ENCODE measurements at regions not wholly inside any gene's neighbourhood (a gene's known extent, or its start where the extent isn't known, plus 50 kb on each side); places are given as distances from the start of the nearest gene placed in this dataset.

DNA sequence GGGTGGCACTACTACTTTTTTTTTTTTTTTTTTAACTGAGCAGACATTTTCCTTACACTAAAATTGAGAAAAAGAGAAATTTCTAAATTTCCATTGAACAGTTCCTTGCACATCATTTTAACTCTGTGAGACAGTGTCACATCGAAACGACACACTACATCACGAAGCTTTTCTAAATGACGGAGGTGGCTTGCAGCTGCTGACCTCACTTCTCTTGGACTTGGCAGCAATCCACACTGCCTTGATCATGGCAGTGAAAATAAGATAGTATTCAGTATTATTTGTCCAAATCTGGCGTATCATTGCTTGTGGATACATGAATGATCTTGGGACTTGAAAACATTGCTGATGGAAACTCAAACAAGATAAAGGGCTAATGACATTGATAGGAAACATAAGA, 80.3 kb upstream of the CYYR1 start:
- no peaks in the 10 kb centered on the region for H3K9me3 Mint-ChIP-seq (ENCODE audit: unreplicated experiment)
- H3K36me3 Mint-ChIP-seq (ENCODE audit: low read depth, unreplicated experiment): no peaks in the 10 kb centered on the region
- H3K4me3 Mint-ChIP-seq (ENCODE audit: unreplicated experiment): no peak overlapping the region
- TF ChIP-seq CTCF (IDR thresholded peaks at IDR 0.05; ENCODE audit: unreplicated experiment): no peak
- no peak for DNase-seq (ENCODE audit: low spot score)
- no peak overlapping the region for H3K27ac Mint-ChIP-seq (ENCODE audit: unreplicated experiment)
- no peaks in the 10 kb centered on the region for H3K27me3 Mint-ChIP-seq (ENCODE audit: unreplicated experiment)
- H3K4me1 Mint-ChIP-seq (ENCODE audit: unreplicated experiment): no peaks in the 10 kb centered on the region

GRCh38 chr21:26652854-26653253, 79.8 kb upstream of the CYYR1 start:
- no peak for TF ChIP-seq CTCF (IDR thresholded peaks at IDR 0.05; ENCODE audit: unreplicated experiment)

GRCh38 chr21:26641062-26641461, 68.0 kb upstream of the CYYR1 start:
- Mint-ChIP-seq H3K4me3 (ENCODE audit: unreplicated experiment) (no peak overlapping the region), H3K36me3 (ENCODE audit: low read depth, unreplicated experiment) (no peaks in the 10 kb centered on the region), H3K27me3 (ENCODE audit: unreplicated experiment) (peaks cover under 1% of the 10 kb centered on the region), H3K9me3 (ENCODE audit: unreplicated experiment) (no peaks in the 10 kb centered on the region), H3K4me1 (ENCODE audit: unreplicated experiment) (no peaks in the 10 kb centered on the region), H3K27ac (ENCODE audit: unreplicated experiment) (no peak overlapping the region)
- DNase-seq (ENCODE audit: low spot score): no peak
- TF ChIP-seq CTCF (IDR thresholded peaks at IDR 0.05; ENCODE audit: unreplicated experiment): no peak

More at GRCh38 chr21:26652854-26653253, 79.8 kb upstream of the CYYR1 start:
- Mint-ChIP-seq H3K4me1 (ENCODE audit: unreplicated experiment) (no peaks in the 10 kb centered on the region), H3K4me3 (ENCODE audit: unreplicated experiment) (no peak overlapping the region), H3K9me3 (ENCODE audit: unreplicated experiment) (no peaks in the 10 kb centered on the region), H3K27ac (ENCODE audit: unreplicated experiment) (no peak overlapping the region), H3K27me3 (ENCODE audit: unreplicated experiment) (no peaks in the 10 kb centered on the region), H3K36me3 (ENCODE audit: low read depth, unreplicated experiment) (no peaks in the 10 kb centered on the region)
- no peak for DNase-seq (ENCODE audit: low spot score)

DNA sequence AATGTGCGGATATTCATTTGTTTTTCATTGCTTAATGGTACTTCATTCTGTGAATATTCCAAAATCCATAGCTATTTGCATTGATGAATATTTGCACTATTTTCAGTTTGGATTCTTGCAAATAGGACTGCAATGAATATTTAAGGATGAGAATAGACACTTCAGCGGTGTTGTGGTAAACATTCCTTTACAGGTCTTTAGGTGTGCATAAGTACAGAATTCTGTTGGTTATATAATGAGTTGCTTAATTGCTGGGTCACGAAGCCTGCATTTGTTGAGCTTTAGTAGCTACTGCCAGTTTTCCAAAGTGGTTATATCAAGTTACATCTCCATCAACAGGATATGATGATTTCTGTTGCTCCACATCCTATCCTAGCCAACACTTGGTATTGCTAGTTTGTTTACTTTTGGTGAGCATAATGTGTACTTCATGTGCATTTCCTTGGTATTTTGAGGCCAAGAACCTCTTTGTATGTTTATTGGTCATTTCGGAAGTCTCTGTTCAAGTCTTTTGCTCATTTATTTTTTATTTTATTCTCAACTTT, 64.2 kb upstream of the CYYR1 start:
- DNase-seq (ENCODE audit: low spot score): no peak
- Mint-ChIP-seq H3K4me3 (ENCODE audit: unreplicated experiment) (no peak overlapping the region), H3K36me3 (ENCODE audit: low read depth, unreplicated experiment) (no peaks in the 10 kb centered on the region), H3K27ac (ENCODE audit: unreplicated experiment) (no peak overlapping the region), H3K4me1 (ENCODE audit: unreplicated experiment) (no peaks in the 10 kb centered on the region), H3K9me3 (ENCODE audit: unreplicated experiment) (no peaks in the 10 kb centered on the region), H3K27me3 (ENCODE audit: unreplicated experiment) (no peaks in the 10 kb centered on the region)
- TF ChIP-seq CTCF (IDR thresholded peaks at IDR 0.05; ENCODE audit: unreplicated experiment): no peak

- Mint-ChIP-seq H3K4me1 (ENCODE audit: unreplicated experiment) (no peaks in the 10 kb centered on the region), H3K36me3 (ENCODE audit: low read depth, unreplicated experiment) (no peaks in the 10 kb centered on the region), H3K9me3 (ENCODE audit: unreplicated experiment) (no peaks in the 10 kb centered on the region), H3K27me3 (ENCODE audit: unreplicated experiment) (no peaks in the 10 kb centered on the region), H3K27ac (ENCODE audit: unreplicated experiment) (no peak overlapping the region), H3K4me3 (ENCODE audit: unreplicated experiment) (no peak overlapping the region)
- DNase-seq (ENCODE audit: low spot score): no peak
- TF ChIP-seq CTCF (IDR thresholded peaks at IDR 0.05; ENCODE audit: unreplicated experiment): no peak
Measured at GRCh38 chr21:26635681-26636080, 62.6 kb upstream of the CYYR1 start.
